ENCODE measurements at regions not wholly inside any gene's neighbourhood (a gene's known extent, or its start where the extent isn't known, plus 50 kb on each side); places are given as distances from the start of the nearest gene placed in this dataset.

- H3K27me3 ChIP-seq (ENCODE audit: control insufficient read depth, insufficient read depth, low read length), result no peaks in the 10 kb centered on the region
- no peak overlapping the region for H3K4me2 ChIP-seq (ENCODE audit: extremely low read depth, insufficient read depth, low read length)
- H3K9ac ChIP-seq (ENCODE audit: insufficient read depth, low read length), result no peak overlapping the region
- H3K9me3 ChIP-seq (ENCODE audit: control insufficient read depth, insufficient read depth, low read depth, low read length), result no peaks in the 10 kb centered on the region
- no peaks in the 10 kb centered on the region for H3K4me1 ChIP-seq (ENCODE audit: control insufficient read depth, extremely low read depth, insufficient read depth, low read length)
- no peak overlapping the region for H2AFZ ChIP-seq (ENCODE audit: low read length)
- no peak for TF ChIP-seq CTCF (conservative IDR thresholded peaks at IDR 0.05 in 1 of 2, IDR thresholded peaks at IDR 0.05 in 1 of 2; ENCODE audit: low read depth in 1 of 2, low read length in 2 of 2)
- no peak for TF ChIP-seq EZH2 (IDR thresholded peaks at IDR 0.05; ENCODE audit: low read length, missing control alignments)
- H3K27ac ChIP-seq (ENCODE audit: insufficient read depth, low read length), result no peak overlapping the region
- H3K36me3 ChIP-seq (ENCODE audit: control insufficient read depth, insufficient read depth, low read length), result no peaks in the 10 kb centered on the region
- H4K20me1 ChIP-seq (ENCODE audit: control insufficient read depth, extremely low read depth, insufficient read depth, low read length), result no peaks in the 10 kb centered on the region
- no peaks in the 10 kb centered on the region for H3K79me2 ChIP-seq (ENCODE audit: control insufficient read depth, insufficient read depth, low read length)
- DNase-seq (ENCODE audit: low read depth in 2 of 2), result no peak
- H3K4me3 ChIP-seq (replicated peaks in 1 of 4; ENCODE audit: control extremely low read depth in 1 of 4, insufficient read depth in 1 of 4, low read depth in 3 of 4, low read length in 4 of 4), result no peak overlapping the region
Observed at GRCh38 chr18:25735459-25735858, 355.0 kb downstream of the SS18 start.

- no peaks in the 10 kb centered on the region for H3K27me3 ChIP-seq (ENCODE audit: control insufficient read depth, insufficient read depth, low read length)
- H4K20me1 ChIP-seq (ENCODE audit: control insufficient read depth, extremely low read depth, insufficient read depth, low read length), result no peaks in the 10 kb centered on the region
- no peaks in the 10 kb centered on the region for H3K36me3 ChIP-seq (ENCODE audit: control insufficient read depth, insufficient read depth, low read length)
- no peaks in the 10 kb centered on the region for H3K79me2 ChIP-seq (ENCODE audit: control insufficient read depth, insufficient read depth, low read length)
- no peak overlapping the region for H3K9ac ChIP-seq (ENCODE audit: insufficient read depth, low read length)
- TF ChIP-seq EZH2 (IDR thresholded peaks at IDR 0.05; ENCODE audit: low read length, missing control alignments) (no peak), CTCF (conservative IDR thresholded peaks at IDR 0.05 in 1 of 2, IDR thresholded peaks at IDR 0.05 in 1 of 2; ENCODE audit: low read depth in 1 of 2, low read length in 2 of 2) (no peak)
- H3K4me2 ChIP-seq (ENCODE audit: extremely low read depth, insufficient read depth, low read length), result no peak overlapping the region
- no peaks in the 10 kb centered on the region for H3K9me3 ChIP-seq (ENCODE audit: control insufficient read depth, insufficient read depth, low read depth, low read length)
- no peak for DNase-seq (ENCODE audit: low read depth in 2 of 2)
- no peak overlapping the region for H3K4me3 ChIP-seq (replicated peaks in 1 of 4; ENCODE audit: control extremely low read depth in 1 of 4, insufficient read depth in 1 of 4, low read depth in 3 of 4, low read length in 4 of 4)
- no peaks in the 10 kb centered on the region for H3K4me1 ChIP-seq (ENCODE audit: control insufficient read depth, extremely low read depth, insufficient read depth, low read length)
- H3K27ac ChIP-seq (ENCODE audit: insufficient read depth, low read length), result no peak overlapping the region
- H2AFZ ChIP-seq (ENCODE audit: low read length), result no peak overlapping the region
Observed at GRCh38 chr18:25734336-25734735, 356.1 kb downstream of the SS18 start.

- Histone ChIP-seq H2AFZ (ENCODE audit: low read length) (no peak overlapping the region), H3K27me3 (ENCODE audit: control insufficient read depth, insufficient read depth, low read length) (no peaks in the 10 kb centered on the region)
- TF ChIP-seq EZH2 (IDR thresholded peaks at IDR 0.05; ENCODE audit: low read length, missing control alignments) (no peak), CTCF (conservative IDR thresholded peaks at IDR 0.05 in 1 of 2, IDR thresholded peaks at IDR 0.05 in 1 of 2; ENCODE audit: low read depth in 1 of 2, low read length in 2 of 2) (no peak)
Observed at GRCh38 chr18:25732862-25733261, 357.6 kb downstream of the SS18 start.

More at GRCh38 chr18:25732862-25733261, 357.6 kb downstream of the SS18 start:
- H3K27ac ChIP-seq (ENCODE audit: insufficient read depth, low read length), result no peak overlapping the region
- H3K4me1 ChIP-seq (ENCODE audit: control insufficient read depth, extremely low read depth, insufficient read depth, low read length), result no peaks in the 10 kb centered on the region
- H3K9ac ChIP-seq (ENCODE audit: insufficient read depth, low read length), result no peak overlapping the region
- no peak for DNase-seq (ENCODE audit: low read depth in 2 of 2)
- no peaks in the 10 kb centered on the region for H3K79me2 ChIP-seq (ENCODE audit: control insufficient read depth, insufficient read depth, low read length)
- no peaks in the 10 kb centered on the region for H4K20me1 ChIP-seq (ENCODE audit: control insufficient read depth, extremely low read depth, insufficient read depth, low read length)
- H3K9me3 ChIP-seq (ENCODE audit: control insufficient read depth, insufficient read depth, low read depth, low read length), result no peaks in the 10 kb centered on the region
- no peaks in the 10 kb centered on the region for H3K36me3 ChIP-seq (ENCODE audit: control insufficient read depth, insufficient read depth, low read length)
- H3K4me3 ChIP-seq (replicated peaks in 1 of 4; ENCODE audit: control extremely low read depth in 1 of 4, insufficient read depth in 1 of 4, low read depth in 3 of 4, low read length in 4 of 4), result no peak overlapping the region
- H3K4me2 ChIP-seq (ENCODE audit: extremely low read depth, insufficient read depth, low read length), result no peak overlapping the region
